ENCODE measurements at regions not wholly inside any gene's neighbourhood (a gene's known extent, or its start where the extent isn't known, plus 50 kb on each side); places are given as distances from the start of the nearest gene placed in this dataset.

DNA sequence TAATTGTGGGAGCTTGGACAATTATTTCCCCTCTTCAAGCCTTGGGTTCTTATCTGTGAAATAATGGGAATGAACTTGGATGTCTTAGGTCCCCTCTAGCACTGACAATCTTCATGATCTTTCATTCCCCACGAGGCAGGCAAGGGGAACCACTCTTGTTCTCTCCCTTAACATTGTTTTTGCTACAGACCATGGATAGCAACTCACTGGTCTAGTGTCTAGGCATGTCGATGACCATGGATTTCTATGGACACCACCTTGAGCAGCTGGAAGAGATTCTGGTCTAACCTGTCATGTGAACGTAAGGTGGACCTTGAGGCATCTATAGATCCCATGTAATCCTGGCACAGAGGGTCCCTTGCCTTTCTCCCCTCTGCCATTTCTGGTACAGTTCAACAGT is 104.1 kb upstream of the DHX15 start:
- H3K36me3 ChIP-seq (ENCODE audit: control insufficient read depth, insufficient read depth, low read length): no peaks in the 10 kb centered on the region
- peaks cover 33% of the 10 kb centered on the region for H3K4me1 ChIP-seq (ENCODE audit: control insufficient read depth, insufficient read depth, low read length)
- no peak overlapping the region for H3K9ac ChIP-seq (ENCODE audit: low read depth, low read length)
- peaks cover 3% of the 10 kb centered on the region; the same call in 1 of the 2 replicates for H3K27me3 ChIP-seq (ENCODE audit: control insufficient read depth, insufficient read depth, low read length)
- no peak overlapping the region for H3K4me3 ChIP-seq (ENCODE audit: low read depth, low read length)
- H3K27ac ChIP-seq (ENCODE audit: low read depth, low read length): no peak overlapping the region
- no peaks in the 10 kb centered on the region for H3K9me3 ChIP-seq (ENCODE audit: control insufficient read depth, insufficient read depth, low read length)

DNA sequence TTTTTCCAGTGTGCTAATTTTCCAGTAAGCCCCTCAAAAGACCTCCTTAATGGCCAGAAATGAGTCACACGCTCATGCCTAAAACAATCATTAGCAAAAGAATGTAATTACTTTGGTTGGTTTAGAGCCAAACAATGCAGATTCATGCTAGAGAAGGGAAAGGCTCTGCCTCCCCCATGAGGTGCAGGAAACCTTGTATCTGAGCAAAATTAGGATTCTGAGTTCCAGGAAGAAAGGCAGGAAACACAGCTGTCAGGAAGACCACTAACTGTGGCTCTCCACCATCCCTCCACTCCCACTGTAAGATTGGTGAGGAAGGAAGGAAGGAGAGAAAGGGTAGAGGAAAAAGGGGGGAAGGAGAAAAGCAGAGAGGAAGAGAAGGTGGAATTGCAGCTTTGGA is 104.9 kb upstream of the DHX15 start:
- peaks cover 33% of the 10 kb centered on the region for H3K4me1 ChIP-seq (ENCODE audit: control insufficient read depth, insufficient read depth, low read length)
- H3K27ac ChIP-seq (ENCODE audit: low read depth, low read length): peak overlapping the region; percentile 36
- no peak overlapping the region for H3K4me3 ChIP-seq (ENCODE audit: low read depth, low read length)
- no peaks in the 10 kb centered on the region for H3K36me3 ChIP-seq (ENCODE audit: control insufficient read depth, insufficient read depth, low read length)
- H3K27me3 ChIP-seq (ENCODE audit: control insufficient read depth, insufficient read depth, low read length): peaks cover 3% of the 10 kb centered on the region; the same call in 1 of the 2 replicates
- H3K9me3 ChIP-seq (ENCODE audit: control insufficient read depth, insufficient read depth, low read length): no peaks in the 10 kb centered on the region
- peak overlapping the region; percentile 31; the same call in 1 of the 2 replicates for H3K9ac ChIP-seq (ENCODE audit: low read depth, low read length)

GRCh38 chr4:24690436-24690835 is 104.9 kb upstream of the SOD3 start:
- no peaks in the 10 kb centered on the region for H3K9me3 ChIP-seq (ENCODE audit: control insufficient read depth, insufficient read depth, low read length)
- peaks cover 33% of the 10 kb centered on the region for H3K4me1 ChIP-seq (ENCODE audit: control insufficient read depth, insufficient read depth, low read length)
- peaks cover 3% of the 10 kb centered on the region; the same call in 1 of the 2 replicates for H3K27me3 ChIP-seq (ENCODE audit: control insufficient read depth, insufficient read depth, low read length)
- no peak overlapping the region for H3K4me3 ChIP-seq (ENCODE audit: low read depth, low read length)
- no peak overlapping the region for H3K9ac ChIP-seq (ENCODE audit: low read depth, low read length)
- H3K27ac ChIP-seq (ENCODE audit: low read depth, low read length): no peak overlapping the region
- no peaks in the 10 kb centered on the region for H3K36me3 ChIP-seq (ENCODE audit: control insufficient read depth, insufficient read depth, low read length)

- Histone ChIP-seq H3K36me3 (ENCODE audit: control insufficient read depth, insufficient read depth, low read length) (no peaks in the 10 kb centered on the region), H3K9ac (ENCODE audit: low read depth, low read length) (no peak overlapping the region), H3K9me3 (ENCODE audit: control insufficient read depth, insufficient read depth, low read length) (no peaks in the 10 kb centered on the region), H3K27me3 (ENCODE audit: control insufficient read depth, insufficient read depth, low read length) (no peaks in the 10 kb centered on the region), H3K4me1 (ENCODE audit: control insufficient read depth, insufficient read depth, low read length) (peaks cover 15% of the 10 kb centered on the region), H3K27ac (ENCODE audit: low read depth, low read length) (no peak overlapping the region), H3K4me3 (ENCODE audit: low read depth, low read length) (no peak overlapping the region)
Measured at GRCh38 chr4:24693636-24694035, 101.7 kb upstream of the SOD3 start.

GRCh38 chr4:24700118-24700517 is 95.3 kb upstream of the SOD3 start:
- Histone ChIP-seq H3K27me3 (ENCODE audit: control insufficient read depth, insufficient read depth, low read length) (no peaks in the 10 kb centered on the region), H3K9ac (ENCODE audit: low read depth, low read length) (no peak overlapping the region), H3K27ac (ENCODE audit: low read depth, low read length) (no peak overlapping the region), H3K4me1 (ENCODE audit: control insufficient read depth, insufficient read depth, low read length) (no peaks in the 10 kb centered on the region), H3K36me3 (ENCODE audit: control insufficient read depth, insufficient read depth, low read length) (no peaks in the 10 kb centered on the region), H3K4me3 (ENCODE audit: low read depth, low read length) (no peak overlapping the region), H3K9me3 (ENCODE audit: control insufficient read depth, insufficient read depth, low read length) (no peaks in the 10 kb centered on the region)

DNA sequence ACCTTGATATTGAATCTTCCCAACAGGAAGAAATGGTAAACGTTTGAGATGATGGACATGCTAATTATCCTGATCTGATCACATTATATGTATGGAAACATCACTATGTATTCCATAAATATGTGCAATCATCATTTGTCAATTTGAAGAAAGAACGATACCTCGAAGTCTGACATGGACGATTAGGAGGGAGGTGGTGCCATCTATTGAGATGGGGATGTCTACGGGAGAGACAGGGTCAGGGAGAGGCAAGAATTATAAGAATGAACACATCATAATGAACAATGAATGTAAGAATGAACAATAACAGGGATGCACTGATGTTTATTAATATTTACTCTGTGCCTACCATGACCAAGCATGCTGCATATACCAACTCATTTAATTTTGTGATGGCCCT is 93.7 kb upstream of the SOD3 start:
- Histone ChIP-seq H3K9me3 (ENCODE audit: control insufficient read depth, insufficient read depth, low read length) (no peaks in the 10 kb centered on the region), H3K36me3 (ENCODE audit: control insufficient read depth, insufficient read depth, low read length) (no peaks in the 10 kb centered on the region), H3K4me3 (ENCODE audit: low read depth, low read length) (no peak overlapping the region), H3K27me3 (ENCODE audit: control insufficient read depth, insufficient read depth, low read length) (no peaks in the 10 kb centered on the region), H3K9ac (ENCODE audit: low read depth, low read length) (no peak overlapping the region), H3K27ac (ENCODE audit: low read depth, low read length) (no peak overlapping the region), H3K4me1 (ENCODE audit: control insufficient read depth, insufficient read depth, low read length) (no peaks in the 10 kb centered on the region)

GRCh38 chr4:24702281-24702680 is 93.1 kb upstream of the SOD3 start:
- no peak overlapping the region for H3K27ac ChIP-seq (ENCODE audit: low read depth, low read length)
- no peaks in the 10 kb centered on the region for H3K36me3 ChIP-seq (ENCODE audit: control insufficient read depth, insufficient read depth, low read length)
- H3K4me1 ChIP-seq (ENCODE audit: control insufficient read depth, insufficient read depth, low read length): no peaks in the 10 kb centered on the region
- no peak overlapping the region for H3K4me3 ChIP-seq (ENCODE audit: low read depth, low read length)
- H3K27me3 ChIP-seq (ENCODE audit: control insufficient read depth, insufficient read depth, low read length): no peaks in the 10 kb centered on the region
- no peaks in the 10 kb centered on the region for H3K9me3 ChIP-seq (ENCODE audit: control insufficient read depth, insufficient read depth, low read length)
- no peak overlapping the region for H3K9ac ChIP-seq (ENCODE audit: low read depth, low read length)

DNA sequence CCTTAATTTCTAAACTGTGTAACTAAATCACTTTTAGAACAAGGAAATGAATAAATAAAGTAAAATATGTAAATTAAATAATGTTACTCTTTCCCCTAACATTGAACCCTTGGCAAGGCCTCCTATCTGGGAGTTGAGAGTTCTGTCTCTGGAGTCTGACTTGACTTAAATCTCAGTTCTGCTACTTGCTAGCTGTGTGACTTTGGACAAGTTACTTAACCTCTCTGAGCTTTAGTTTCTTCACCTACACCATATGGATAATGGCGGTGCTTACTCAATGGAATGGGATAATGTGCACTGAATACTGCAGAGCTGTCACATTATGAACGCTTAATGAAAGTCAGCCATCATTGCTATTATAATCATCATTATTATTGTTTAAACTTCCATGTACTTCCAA is 92.1 kb upstream of the SOD3 start:
- Histone ChIP-seq H3K9ac (ENCODE audit: low read depth, low read length) (no peak overlapping the region), H3K27ac (ENCODE audit: low read depth, low read length) (no peak overlapping the region), H3K36me3 (ENCODE audit: control insufficient read depth, insufficient read depth, low read length) (no peaks in the 10 kb centered on the region), H3K4me1 (ENCODE audit: control insufficient read depth, insufficient read depth, low read length) (no peaks in the 10 kb centered on the region), H3K9me3 (ENCODE audit: control insufficient read depth, insufficient read depth, low read length) (no peaks in the 10 kb centered on the region), H3K27me3 (ENCODE audit: control insufficient read depth, insufficient read depth, low read length) (no peaks in the 10 kb centered on the region), H3K4me3 (ENCODE audit: low read depth, low read length) (no peak overlapping the region)

DNA sequence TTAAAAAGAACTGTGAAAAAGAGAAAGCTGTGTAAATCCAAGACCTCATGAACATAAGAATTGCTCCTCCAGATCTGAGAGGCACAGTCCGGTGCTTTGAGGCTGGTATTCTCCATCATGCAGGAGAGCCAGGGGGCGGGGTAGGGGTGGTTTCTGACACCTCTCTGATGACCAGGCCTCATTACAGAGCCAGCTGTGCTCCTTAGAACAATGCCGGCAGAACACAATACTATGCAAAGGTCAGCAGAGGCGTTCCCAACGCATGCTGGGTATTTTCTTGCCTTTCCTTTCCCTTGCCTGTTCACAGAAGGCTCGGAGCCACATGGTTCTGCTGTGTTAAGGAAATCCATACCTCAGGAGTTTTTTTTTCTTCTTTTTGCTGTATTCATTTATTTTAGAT is 91.2 kb upstream of the SOD3 start:
- Histone ChIP-seq H3K27ac (ENCODE audit: low read depth, low read length) (no peak overlapping the region), H3K9ac (ENCODE audit: low read depth, low read length) (no peak overlapping the region), H3K4me1 (ENCODE audit: control insufficient read depth, insufficient read depth, low read length) (no peaks in the 10 kb centered on the region), H3K36me3 (ENCODE audit: control insufficient read depth, insufficient read depth, low read length) (no peaks in the 10 kb centered on the region), H3K4me3 (ENCODE audit: low read depth, low read length) (no peak overlapping the region), H3K9me3 (ENCODE audit: control insufficient read depth, insufficient read depth, low read length) (no peaks in the 10 kb centered on the region), H3K27me3 (ENCODE audit: control insufficient read depth, insufficient read depth, low read length) (no peaks in the 10 kb centered on the region)

GRCh38 chr4:24705016-24705753 is 90.2 kb upstream of the SOD3 start:
- H3K36me3 ChIP-seq (ENCODE audit: control insufficient read depth, insufficient read depth, low read length): no peaks in the 10 kb centered on the region
- no peak overlapping the region for H3K27ac ChIP-seq (ENCODE audit: low read depth, low read length)
- H3K9ac ChIP-seq (ENCODE audit: low read depth, low read length): no peak overlapping the region
- H3K4me1 ChIP-seq (ENCODE audit: control insufficient read depth, insufficient read depth, low read length): no peaks in the 10 kb centered on the region
- H3K9me3 ChIP-seq (ENCODE audit: control insufficient read depth, insufficient read depth, low read length): no peaks in the 10 kb centered on the region
- no peaks in the 10 kb centered on the region for H3K27me3 ChIP-seq (ENCODE audit: control insufficient read depth, insufficient read depth, low read length)
- H3K4me3 ChIP-seq (ENCODE audit: low read depth, low read length): no peak overlapping the region

DNA sequence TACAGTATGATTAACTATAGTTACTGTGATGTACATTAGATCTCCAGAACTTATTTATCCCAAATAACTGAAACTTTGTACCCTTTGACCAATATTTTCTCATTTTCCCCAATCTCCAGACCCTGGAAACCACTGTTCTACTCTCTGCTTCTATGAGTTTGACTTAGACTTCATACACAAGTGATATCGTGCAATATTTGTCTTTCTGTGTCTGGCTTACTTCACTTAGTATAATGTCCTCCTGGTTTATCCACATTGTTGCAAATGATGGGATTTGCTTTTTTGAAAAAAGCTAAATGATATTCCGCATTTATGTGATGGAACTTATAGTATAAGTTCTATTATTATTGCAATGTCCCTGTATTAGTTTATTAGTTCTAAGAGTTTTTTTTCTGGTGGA is 81.8 kb upstream of the SOD3 start:
- peaks cover 8% of the 10 kb centered on the region; the same call in 1 of the 2 replicates for H3K9me3 ChIP-seq (ENCODE audit: control insufficient read depth, insufficient read depth, low read length)
- H3K27me3 ChIP-seq (ENCODE audit: control insufficient read depth, insufficient read depth, low read length): no peaks in the 10 kb centered on the region
- H3K9ac ChIP-seq (ENCODE audit: low read depth, low read length): no peak overlapping the region
- no peak overlapping the region for H3K27ac ChIP-seq (ENCODE audit: low read depth, low read length)
- no peak overlapping the region for H3K4me3 ChIP-seq (ENCODE audit: low read depth, low read length)
- H3K36me3 ChIP-seq (ENCODE audit: control insufficient read depth, insufficient read depth, low read length): no peaks in the 10 kb centered on the region
- H3K4me1 ChIP-seq (ENCODE audit: control insufficient read depth, insufficient read depth, low read length): no peaks in the 10 kb centered on the region

All from HUES48 (cell line).